Loucy (cell line): ENCODE measurements at regions not wholly inside any gene's neighbourhood (a gene's known extent, or its start where the extent isn't known, plus 50 kb on each side); places are given as distances from the start of the nearest gene placed in this dataset.

ENCODE experiments used
- H2AFZ ChIP-seq: fragments of 200-600 bp; sonication (generic); 2 replicates; pipeline ENCODE4 v1.6.0; 2016; ENCODE audit warnings: antibody characterized with exemption, mild to moderate bottlenecking, low read length, moderate library complexity
- H3F3A ChIP-seq: fragments of 200-600 bp; 2 replicates; pipeline ENCODE4 v1.6.0; 2016; ENCODE audit warnings: antibody characterized with exemption, low read depth, mild to moderate bottlenecking
- H3K27me3 ChIP-seq: fragments of 200-600 bp; sonication (generic); 2 replicates; pipeline ENCODE4 v1.6.1; 2014; ENCODE audit warnings: low read length, mild to moderate bottlenecking; ENCODE audit not compliant: insufficient read depth, poor library complexity, severe bottlenecking
- H3K36me3 ChIP-seq: fragments of 200-600 bp; sonication (generic); 2 replicates; pipeline ENCODE4 v1.6.1; 2016; ENCODE audit warnings: low read length; ENCODE audit not compliant: insufficient read depth
- H3K4me1 ChIP-seq: fragments of 200-600 bp; sonication (generic); 2 replicates; pipeline ENCODE4 v1.5.1; 2014; ENCODE audit warnings: low read length, mild to moderate bottlenecking; ENCODE audit not compliant: insufficient read depth, poor library complexity, severe bottlenecking
- H3K4me2 ChIP-seq: fragments of 200-600 bp; sonication (generic); 2 replicates; pipeline ENCODE4 v1.6.0; 2014; ENCODE audit warnings: antibody characterized with exemption, low read length, low read depth, mild to moderate bottlenecking; ENCODE audit not compliant: poor library complexity, severe bottlenecking
- H3K4me3 ChIP-seq: fragments of 200-600 bp; sonication (generic); 2 replicates; pipeline ENCODE4 v1.5.1; 2014; ENCODE audit warnings: low read length, mild to moderate bottlenecking, mixed read lengths; ENCODE audit not compliant: poor library complexity, severe bottlenecking
- H3K79me2 ChIP-seq: fragments of 200-600 bp; sonication (generic); 2 replicates; pipeline ENCODE4 v1.6.1; 2014; ENCODE audit warnings: low read length; ENCODE audit not compliant: insufficient read depth
- H3K9ac ChIP-seq: fragments of 200-600 bp; sonication (generic); 2 replicates; pipeline ENCODE4 v1.6.0; 2014; ENCODE audit warnings: mild to moderate bottlenecking, low read depth, low read length, moderate library complexity; ENCODE audit not compliant: poor library complexity, severe bottlenecking
- H3K9me2 ChIP-seq: fragments of 200-600 bp; sonication (generic); replicated peaks from 2 replicates; pipeline ENCODE4 v1.6.1; 2016; ENCODE audit warnings: low read depth, low read length, mixed read lengths
- H3K9me3 ChIP-seq: fragments of 200-600 bp; sonication (generic); 2 replicates; pipeline ENCODE4 v1.6.1; 2014; ENCODE audit warnings: mild to moderate bottlenecking, antibody characterized with exemption, low read length, low read depth; ENCODE audit not compliant: insufficient read depth
- H4K20me1 ChIP-seq: fragments of 200-600 bp; sonication (generic); 2 replicates; pipeline ENCODE4 v1.6.0; 2014; ENCODE audit warnings: antibody characterized with exemption, low read length, mild to moderate bottlenecking; ENCODE audit not compliant: insufficient read depth, poor library complexity, severe bottlenecking
- EZH2phosphoT487 ChIP-seq: fragments of 200-600 bp; IDR thresholded peaks from 2 replicates; pipeline ENCODE4 v1.6.1; 2018; ENCODE audit warnings: antibody characterized with exemption, mild to moderate bottlenecking, moderate library complexity, borderline replicate concordance
- TF ChIP-seq, protein P1 (sequence below): fragments of 200-600 bp; sonication (generic); conservative IDR thresholded peaks from 2 replicates; pipeline ENCODE4 v1.5.1; 2014; ENCODE audit warnings: mild to moderate bottlenecking, antibody characterized with exemption, low read length

GRCh38 chr5:23139338-23140171 lies 286.4 kb upstream of the CDH12 start:
- TF ChIP-seq, protein P1, sequence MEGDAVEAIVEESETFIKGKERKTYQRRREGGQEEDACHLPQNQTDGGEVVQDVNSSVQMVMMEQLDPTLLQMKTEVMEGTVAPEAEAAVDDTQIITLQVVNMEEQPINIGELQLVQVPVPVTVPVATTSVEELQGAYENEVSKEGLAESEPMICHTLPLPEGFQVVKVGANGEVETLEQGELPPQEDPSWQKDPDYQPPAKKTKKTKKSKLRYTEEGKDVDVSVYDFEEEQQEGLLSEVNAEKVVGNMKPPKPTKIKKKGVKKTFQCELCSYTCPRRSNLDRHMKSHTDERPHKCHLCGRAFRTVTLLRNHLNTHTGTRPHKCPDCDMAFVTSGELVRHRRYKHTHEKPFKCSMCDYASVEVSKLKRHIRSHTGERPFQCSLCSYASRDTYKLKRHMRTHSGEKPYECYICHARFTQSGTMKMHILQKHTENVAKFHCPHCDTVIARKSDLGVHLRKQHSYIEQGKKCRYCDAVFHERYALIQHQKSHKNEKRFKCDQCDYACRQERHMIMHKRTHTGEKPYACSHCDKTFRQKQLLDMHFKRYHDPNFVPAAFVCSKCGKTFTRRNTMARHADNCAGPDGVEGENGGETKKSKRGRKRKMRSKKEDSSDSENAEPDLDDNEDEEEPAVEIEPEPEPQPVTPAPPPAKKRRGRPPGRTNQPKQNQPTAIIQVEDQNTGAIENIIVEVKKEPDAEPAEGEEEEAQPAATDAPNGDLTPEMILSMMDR = peak; percentile 68
- no peak for TF ChIP-seq EZH2phosphoT487
- no peaks in the 10 kb centered on the region for H3K9me2 ChIP-seq
- no peak overlapping the region for H3K9ac ChIP-seq
- no peak overlapping the region for H2AFZ ChIP-seq
- no peak overlapping the region for H3K4me2 ChIP-seq
- no peak overlapping the region for H3K4me3 ChIP-seq
- H3F3A ChIP-seq = no peaks in the 10 kb centered on the region
- no peaks in the 10 kb centered on the region for H3K79me2 ChIP-seq
- H4K20me1 ChIP-seq = no peaks in the 10 kb centered on the region
- no peaks in the 10 kb centered on the region for H3K27me3 ChIP-seq
- H3K36me3 ChIP-seq = no peaks in the 10 kb centered on the region
- H3K9me3 ChIP-seq = no peaks in the 10 kb centered on the region
- no peaks in the 10 kb centered on the region for H3K4me1 ChIP-seq

DNA sequence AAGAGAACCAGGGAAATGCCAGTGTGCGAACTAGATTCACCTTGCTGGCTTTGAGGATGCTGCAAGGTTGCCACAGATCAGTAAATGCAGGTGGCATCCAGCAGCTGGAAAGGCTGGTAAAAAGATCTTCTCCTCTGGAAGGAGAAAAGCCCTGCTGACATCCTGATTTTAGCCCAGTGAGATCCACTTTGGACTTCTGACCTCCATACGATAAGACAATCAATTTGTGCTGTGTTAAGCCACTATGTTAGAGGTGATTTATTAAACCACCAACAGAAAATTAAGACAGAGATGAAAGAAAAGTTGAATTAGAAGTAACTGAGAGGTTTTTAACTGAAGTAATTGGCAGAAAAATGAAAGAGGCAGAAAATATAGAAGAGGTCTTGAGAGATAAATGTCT lies 283.8 kb upstream of the CDH12 start:
- Histone ChIP-seq H3K36me3 (no peaks in the 10 kb centered on the region), H4K20me1 (no peaks in the 10 kb centered on the region), H3K4me1 (no peaks in the 10 kb centered on the region), H3K79me2 (no peaks in the 10 kb centered on the region), H3K4me2 (no peak overlapping the region), H3K27me3 (no peaks in the 10 kb centered on the region), H3K9me2 (no peaks in the 10 kb centered on the region), H3K4me3 (no peak overlapping the region), H2AFZ (no peak overlapping the region), H3F3A (no peaks in the 10 kb centered on the region), H3K9me3 (no peaks in the 10 kb centered on the region), H3K9ac (no peak overlapping the region)
- TF ChIP-seq, protein P1 = no peak
- no peak for TF ChIP-seq EZH2phosphoT487

DNA sequence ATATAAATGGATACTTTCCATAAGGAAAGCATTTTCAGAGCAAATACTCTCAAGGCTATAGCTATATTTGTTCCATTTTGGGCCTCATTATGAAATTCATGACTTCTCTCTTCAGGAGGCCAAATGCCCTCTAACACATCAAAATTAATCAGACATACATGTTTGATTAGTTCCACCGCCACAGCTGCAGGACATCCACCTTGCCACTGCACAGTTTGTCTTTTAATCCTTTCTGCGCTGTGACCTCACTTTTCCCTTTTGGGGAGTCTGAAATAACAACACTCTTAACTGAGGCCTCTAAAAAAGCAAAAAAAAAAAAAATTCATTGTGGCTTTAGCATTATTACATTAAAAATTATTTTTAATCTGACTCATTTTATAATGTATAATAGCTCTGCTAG lies 279.1 kb upstream of the CDH12 start:
- TF ChIP-seq EZH2phosphoT487 = no peak
- Histone ChIP-seq H4K20me1 (no peaks in the 10 kb centered on the region), H3K4me3 (no peak overlapping the region)

DNA sequence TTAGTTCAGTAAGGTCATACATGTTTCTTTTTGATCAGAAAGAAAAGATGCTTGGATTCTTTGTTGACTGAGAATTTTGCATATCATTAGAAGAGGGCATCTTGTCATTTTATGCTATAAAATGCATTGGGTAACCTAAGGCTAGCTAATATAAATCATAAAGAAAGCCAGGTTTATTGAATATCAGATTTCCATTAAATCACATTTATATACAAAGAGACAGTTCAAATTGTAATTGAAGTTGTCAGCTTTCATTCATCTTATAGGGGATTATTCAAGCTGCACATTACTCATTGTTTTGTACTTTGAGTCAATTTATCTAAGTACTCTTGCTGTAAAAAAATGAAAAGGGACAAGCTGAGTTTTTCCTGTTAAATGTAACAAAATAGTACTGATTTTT lies 259.1 kb upstream of the CDH12 start:
- Histone ChIP-seq H3F3A (no peaks in the 10 kb centered on the region), H3K4me3 (no peak overlapping the region), H3K9me3 (no peaks in the 10 kb centered on the region), H4K20me1 (no peaks in the 10 kb centered on the region), H3K79me2 (no peaks in the 10 kb centered on the region), H2AFZ (no peak overlapping the region), H3K36me3 (no peaks in the 10 kb centered on the region), H3K27me3 (no peaks in the 10 kb centered on the region), H3K9ac (no peak overlapping the region), H3K9me2 (no peaks in the 10 kb centered on the region), H3K4me1 (no peaks in the 10 kb centered on the region), H3K4me2 (no peak overlapping the region)
- no peak for TF ChIP-seq EZH2phosphoT487
- TF ChIP-seq, protein P1 = no peak

More for the DNA sequence above, 279.1 kb upstream of the CDH12 start:
- H3F3A ChIP-seq = no peaks in the 10 kb centered on the region
- no peaks in the 10 kb centered on the region for H3K9me3 ChIP-seq
- no peaks in the 10 kb centered on the region for H3K79me2 ChIP-seq
- no peaks in the 10 kb centered on the region for H3K27me3 ChIP-seq
- H2AFZ ChIP-seq = no peak overlapping the region
- no peaks in the 10 kb centered on the region for H3K36me3 ChIP-seq
- no peak overlapping the region for H3K4me2 ChIP-seq
- no peak overlapping the region for H3K9ac ChIP-seq
- H3K4me1 ChIP-seq = no peaks in the 10 kb centered on the region
- H3K9me2 ChIP-seq = no peaks in the 10 kb centered on the region
